ENCODE measurements at regions not wholly inside any gene's neighbourhood (a gene's known extent, or its start where the extent isn't known, plus 50 kb on each side); places are given as distances from the start of the nearest gene placed in this dataset.
"Not testable (repeated sequence)": the region's sequence is repeated elsewhere in the genome, so short reads cannot be mapped to it uniquely, and the experiment has no call there.

DNA sequence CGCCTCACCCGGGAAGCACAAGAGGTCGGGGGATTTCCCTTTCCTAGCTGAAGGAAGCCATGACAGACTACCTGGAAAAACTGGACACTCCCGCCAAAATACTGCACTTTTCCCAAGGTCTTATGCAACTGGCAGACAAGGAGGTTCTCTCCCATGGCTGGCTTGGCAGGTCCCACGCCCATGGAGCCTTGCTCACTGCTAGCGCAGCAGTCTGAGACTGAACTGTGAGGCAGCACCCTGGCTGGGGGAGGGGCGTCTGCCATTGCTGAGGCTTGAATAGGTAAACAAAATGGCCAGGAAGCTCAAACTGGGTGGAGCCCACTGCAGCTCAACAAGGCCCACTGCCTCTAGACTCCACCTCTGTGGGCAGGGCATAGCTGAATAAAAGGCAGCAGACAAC is 92.1 kb downstream of the C4BPA start:
- not testable (repeated sequence) for DNase-seq

GRCh38 chr1:207201534-207201933 is 97.5 kb downstream of the C4BPA start:
- DNase-seq = not testable (repeated sequence)

- no peak for DNase-seq
Measured at GRCh38 chr1:207202480-207202879, 98.4 kb downstream of the C4BPA start.

- DNase-seq = peak; percentile 52
Measured at GRCh38 chr1:207203541-207203940, 99.5 kb downstream of the C4BPA start.

DNA sequence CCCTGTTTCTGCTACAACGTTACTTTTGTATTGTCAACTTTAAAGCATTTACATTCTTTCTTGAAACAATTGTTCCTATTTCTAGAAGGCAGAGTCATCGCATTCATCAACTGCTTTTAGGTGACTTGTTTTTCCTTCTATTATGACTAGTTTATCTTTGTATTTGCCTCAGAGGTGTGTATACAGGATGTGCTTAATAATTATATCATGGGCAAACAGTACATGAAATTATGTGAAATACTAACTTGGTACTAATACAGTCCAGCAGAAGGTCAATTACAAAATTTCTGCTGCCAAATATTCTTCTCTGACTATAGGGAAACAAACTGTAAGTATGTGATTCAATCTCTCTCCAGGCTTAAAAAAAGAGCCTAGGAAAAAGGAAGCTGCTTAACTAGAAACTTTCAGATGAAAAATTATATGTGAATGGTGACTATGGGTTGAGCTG is 101.6 kb downstream of the C4BPA start:
- DNase-seq = peak; percentile 35

DNA sequence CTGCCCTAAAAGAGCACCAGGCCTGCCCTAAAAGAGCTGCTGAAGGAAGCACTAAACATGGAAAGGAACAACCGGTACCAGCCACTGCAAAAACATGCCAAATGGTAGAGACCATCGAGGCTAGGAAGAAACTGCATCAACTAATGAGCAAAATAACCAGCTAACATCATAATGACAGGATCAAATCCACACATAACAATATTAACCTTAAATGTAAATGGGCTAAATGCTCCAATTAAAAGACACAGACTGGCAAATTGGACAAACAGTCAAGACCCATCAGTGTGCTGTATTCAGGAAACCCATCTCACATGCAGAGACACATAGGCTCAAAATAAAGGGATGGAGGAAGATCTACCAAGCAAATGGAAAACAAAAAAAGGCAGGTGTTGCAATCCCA is 104.7 kb downstream of the C4BPA start:
- not testable (repeated sequence) for DNase-seq

DNA sequence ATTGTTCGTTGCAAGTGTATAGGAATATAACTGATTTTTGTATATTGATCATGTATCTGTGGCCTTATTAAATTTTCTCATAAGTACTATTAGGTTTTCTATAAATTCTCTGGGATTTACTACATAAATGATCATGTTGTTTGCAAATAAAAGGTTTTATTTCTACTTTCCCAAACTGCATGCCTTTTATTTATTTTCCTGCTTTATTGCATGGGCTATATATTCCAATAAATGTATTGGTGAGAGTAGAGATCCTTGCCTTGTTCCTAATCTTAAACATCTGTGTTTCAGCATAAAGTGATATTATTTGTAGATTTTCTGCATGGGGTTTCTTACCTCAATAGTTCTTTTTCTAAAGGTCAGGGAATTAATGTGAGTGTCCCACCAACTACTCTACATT is 107.0 kb upstream of the CD55 start:
- DNase-seq = no peak

DNA sequence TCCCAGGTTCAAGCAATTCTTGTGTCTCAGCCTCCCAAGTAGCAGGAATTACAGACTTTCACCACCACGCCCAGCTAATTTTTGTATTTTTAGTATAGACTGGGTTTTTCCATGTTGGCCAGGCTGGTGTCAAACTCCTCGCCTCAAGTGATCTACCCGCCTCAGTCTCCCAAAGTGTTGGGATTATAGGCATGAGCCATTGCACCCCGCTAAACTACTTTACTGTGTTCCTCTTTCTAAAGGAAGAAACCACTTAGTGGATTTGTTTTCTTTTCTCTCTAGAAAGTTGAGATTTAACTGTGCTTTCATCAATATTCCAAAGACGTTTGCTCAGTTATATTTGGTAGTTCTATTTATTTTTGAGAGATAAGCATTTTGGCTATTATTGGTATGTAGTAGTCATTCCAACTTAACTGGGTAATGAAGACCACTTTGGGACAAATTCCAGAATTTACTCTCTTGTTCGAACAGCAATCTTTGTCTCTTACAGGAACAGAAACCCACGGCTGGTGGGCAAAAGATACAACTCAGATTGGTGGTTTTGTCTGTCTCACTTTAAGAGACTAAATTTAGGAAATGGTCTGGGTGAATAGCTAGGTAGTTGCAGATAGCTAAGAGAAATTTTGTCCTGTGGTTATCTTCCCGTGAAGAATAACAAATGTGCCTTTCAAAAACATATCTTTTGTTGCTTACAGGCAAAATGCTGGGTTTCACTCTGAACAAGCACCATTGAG is 103.5 kb upstream of the CD55 start:
- peak; percentile 25 for DNase-seq

DNA sequence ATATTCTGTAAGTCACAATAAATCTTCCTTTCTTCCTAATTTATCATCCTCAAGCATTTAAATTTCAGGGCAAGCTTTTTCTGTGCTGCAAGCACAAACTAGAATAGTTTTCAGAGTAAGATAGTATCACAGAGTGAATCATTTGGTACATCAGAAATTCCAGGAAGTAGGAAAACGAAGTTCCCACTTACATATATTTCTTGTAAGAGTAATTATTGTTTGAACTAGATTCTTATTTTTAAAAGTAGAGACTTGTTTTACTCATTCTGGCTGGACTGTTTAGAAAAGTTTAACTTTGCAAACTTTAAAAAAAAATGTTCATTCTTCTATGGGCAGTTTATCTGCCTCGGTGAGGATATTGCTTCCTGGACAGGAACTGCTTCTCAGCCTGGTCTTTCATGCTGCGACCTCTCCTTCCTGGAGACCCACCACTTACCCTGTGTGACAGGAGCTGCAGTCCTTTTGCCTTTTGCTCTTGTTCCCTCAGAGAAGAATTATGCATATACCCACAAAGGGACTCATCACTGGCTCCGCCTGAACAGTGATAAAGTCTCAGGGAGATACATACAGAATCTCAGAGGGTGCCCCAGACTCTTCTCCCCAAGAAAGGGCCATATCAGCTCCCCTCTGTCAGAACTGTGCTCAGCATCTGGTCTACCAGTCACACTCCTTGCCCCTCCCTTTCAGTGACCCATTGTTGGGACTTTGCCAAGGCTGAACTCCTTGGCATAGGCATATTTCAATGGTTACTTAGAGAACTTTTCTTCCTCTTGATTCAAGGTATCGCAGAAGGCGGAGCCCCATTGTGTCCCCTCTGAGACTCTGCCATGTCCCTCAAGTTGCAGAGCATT is 102.7 kb upstream of the CD55 start:
- no peak for DNase-seq

- DNase-seq = no peak
Measured at GRCh38 chr1:207219979-207220889, 101.2 kb upstream of the CD55 start.

DNA sequence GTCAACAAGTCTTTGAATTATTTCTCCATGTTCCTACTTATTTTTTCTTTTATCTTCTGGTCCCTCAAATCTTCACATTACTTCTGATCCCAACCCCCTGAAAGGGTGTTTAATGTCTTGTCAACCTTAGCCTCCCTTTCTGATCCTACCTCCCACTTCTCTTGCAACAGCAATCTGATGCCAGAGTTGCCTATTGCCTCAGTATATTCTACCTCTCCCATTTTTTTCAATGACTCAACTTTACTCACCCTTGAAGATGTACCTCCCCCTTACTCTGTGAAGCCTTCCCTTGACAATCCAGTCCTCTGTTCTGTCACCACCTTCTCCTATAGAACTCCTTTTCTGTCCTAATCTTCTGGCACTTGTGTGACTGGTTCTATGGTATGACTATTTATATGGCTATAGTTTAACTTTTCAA is 99.5 kb upstream of the CD55 start:
- no peak for DNase-seq

- DNase-seq = no peak
Measured at GRCh38 chr1:207223162-207223561, 98.3 kb upstream of the CD55 start.

- DNase-seq = no peak
Measured at GRCh38 chr1:207224666-207225065, 96.8 kb upstream of the CD55 start.

DNA sequence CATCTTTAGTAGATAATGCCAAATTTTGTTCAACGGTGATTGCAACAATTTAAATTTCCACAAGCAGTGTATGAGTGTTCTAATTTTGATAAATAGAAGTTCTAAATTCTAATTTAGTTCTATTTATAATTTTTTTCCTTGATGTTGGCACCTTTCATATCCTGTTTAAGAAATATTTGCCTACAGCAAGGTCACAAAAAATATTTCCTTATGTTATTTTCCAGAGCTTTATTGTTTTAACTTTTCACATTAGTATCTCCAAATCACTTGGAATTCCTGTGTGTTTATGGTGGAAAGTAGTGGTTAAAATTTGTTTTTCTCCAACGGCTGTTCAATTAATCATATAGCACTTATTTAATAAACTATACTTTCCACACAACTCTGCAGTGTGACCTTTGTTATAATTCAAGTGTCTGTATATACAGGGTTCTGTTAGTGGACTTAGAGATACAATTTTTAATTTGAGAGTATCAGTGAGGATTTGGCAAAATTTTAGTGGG is 94.3 kb upstream of the CD55 start:
- DNase-seq = no peak

DNA sequence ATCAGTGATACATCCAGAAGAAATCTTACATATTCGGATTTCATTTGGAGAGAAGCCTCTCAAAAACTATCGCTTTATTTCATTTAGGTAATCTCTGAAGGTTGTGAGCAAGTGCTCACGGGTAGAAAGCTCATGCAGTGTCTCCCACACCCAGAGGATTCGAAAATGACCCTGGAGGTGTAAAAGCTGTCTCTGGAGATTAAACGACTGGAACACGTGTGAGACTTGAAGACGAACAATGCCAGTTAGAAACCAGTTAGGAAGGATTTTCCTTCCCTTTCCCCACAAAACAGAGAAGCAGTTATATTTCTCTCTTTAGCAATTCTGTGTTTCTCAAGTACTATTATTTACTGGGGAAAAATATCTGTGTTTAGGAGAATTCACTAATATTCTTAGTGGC is 92.5 kb upstream of the CD55 start:
- DNase-seq = no peak

GRCh38 chr1:207230441-207230840 is 91.0 kb upstream of the CD55 start:
- no peak for DNase-seq

GRCh38 chr1:207234690-207235089 is 86.8 kb upstream of the CD55 start:
- DNase-seq = no peak

- no peak for DNase-seq
Measured at GRCh38 chr1:207239874-207240273, 81.6 kb upstream of the CD55 start.

DNA sequence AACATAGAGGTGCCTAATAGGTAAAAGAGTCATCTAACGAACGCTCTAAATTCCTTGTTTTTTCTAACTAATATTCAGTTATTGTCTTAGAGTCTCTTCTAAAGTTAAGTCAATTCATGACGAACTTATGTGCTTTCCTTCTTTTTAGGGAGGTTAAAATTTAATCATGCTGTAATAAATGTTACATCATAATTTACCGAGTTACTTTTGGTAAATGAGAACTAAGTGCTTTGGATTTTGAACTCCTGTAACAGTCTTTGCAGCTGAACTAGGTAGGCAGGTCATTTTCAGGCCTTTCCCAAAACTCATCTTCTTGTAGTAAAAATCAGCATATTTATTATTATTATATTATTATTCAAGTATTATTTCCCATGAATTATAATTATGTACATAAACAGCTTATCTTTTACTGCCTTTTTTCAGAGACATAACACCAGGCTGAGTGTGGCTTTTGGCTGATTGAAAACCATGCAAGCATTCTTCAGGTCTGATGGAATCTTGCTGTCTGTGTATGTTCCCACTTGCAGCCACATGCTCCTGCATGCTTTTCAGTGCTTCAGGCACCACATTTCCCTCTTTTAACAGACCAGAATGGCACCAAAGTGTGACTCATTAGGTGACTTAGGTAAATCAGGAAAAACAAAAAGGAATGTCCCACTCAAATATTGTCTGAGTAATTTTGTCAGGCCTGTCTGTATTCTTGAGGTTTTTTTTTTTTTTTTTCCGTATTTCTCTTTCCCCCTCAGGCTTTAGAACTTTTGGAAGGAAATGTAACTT is 81.0 kb upstream of the CD55 start:
- DNase-seq = no peak

DNA sequence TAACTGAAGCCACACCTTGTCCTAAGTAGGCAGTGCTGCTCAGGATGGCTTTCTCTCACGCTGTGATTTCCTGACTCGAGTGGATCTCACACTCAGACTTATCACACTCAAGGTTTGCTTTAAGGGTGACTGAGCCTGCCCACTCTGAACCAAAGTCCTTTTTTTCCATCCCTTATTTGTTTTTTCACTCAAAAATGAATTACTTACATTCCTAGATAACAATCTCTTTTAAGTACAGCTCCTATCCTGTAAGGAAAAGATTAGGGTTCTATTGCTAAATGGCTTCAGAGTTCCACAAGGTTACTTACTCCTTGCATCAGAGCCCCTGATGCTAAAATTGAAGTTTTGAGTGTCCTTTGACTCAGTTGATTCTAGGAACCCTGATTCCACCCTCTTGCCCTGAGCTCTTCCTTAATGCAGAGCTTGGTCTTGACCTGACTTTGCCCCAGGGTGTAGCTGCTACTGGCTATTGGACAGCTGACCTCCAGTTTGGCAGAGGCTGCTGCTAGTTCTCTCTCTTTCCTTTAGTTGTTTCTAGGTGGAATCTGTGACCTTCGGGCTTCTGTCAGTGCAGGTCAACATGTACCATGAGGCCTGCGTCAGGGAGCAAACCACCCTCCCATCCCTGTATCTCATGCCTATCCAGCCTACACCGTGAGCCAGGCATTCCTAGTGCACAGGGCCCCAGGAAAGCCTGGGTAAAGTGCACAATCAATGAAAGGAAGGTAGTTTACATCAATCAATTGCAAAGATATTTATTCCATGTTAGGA is 80.1 kb upstream of the CD55 start:
- no peak for DNase-seq

Measured in MV-4-11 (cell line).